Stimulated activated CD4-positive, alpha-beta T cell treated with anti-CD3 and anti-CD28 coated beads, Interleukin-1b, Interleukin-23, amount 100 ng/mL, for 48 hours (primary cell): ENCODE measurements at regions not wholly inside any gene's neighbourhood (a gene's known extent, or its start where the extent isn't known, plus 50 kb on each side); places are given as distances from the start of the nearest gene placed in this dataset.
"Not testable (repeated sequence)": the region's sequence is repeated elsewhere in the genome, so short reads cannot be mapped to it uniquely, and the experiment has no call there.

Experiments used
- DNase-seq: peaks from one replicate; pipeline ENCODE4 v3.0.0-alpha.2; 2020

DNA sequence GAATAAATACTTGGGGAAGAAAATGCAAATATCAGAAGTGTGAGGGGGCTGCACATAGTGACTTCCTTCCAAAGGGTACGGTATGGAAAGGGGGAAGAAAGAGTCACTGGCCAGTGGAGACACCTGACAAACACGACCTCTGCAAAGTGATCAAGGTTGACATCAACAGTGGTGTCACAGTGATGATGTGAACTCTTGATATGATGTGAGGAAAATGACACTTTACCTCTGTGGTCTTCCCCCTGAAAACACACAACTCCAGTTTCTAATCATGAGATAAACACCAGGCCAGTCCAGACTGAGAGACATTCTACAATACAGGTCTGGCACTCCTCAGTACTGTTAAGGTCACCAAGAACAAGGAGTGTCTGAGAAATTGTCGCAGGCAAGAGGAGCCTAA is 169.7 kb downstream of the BUB3 start:
- no peak for DNase-seq

DNA sequence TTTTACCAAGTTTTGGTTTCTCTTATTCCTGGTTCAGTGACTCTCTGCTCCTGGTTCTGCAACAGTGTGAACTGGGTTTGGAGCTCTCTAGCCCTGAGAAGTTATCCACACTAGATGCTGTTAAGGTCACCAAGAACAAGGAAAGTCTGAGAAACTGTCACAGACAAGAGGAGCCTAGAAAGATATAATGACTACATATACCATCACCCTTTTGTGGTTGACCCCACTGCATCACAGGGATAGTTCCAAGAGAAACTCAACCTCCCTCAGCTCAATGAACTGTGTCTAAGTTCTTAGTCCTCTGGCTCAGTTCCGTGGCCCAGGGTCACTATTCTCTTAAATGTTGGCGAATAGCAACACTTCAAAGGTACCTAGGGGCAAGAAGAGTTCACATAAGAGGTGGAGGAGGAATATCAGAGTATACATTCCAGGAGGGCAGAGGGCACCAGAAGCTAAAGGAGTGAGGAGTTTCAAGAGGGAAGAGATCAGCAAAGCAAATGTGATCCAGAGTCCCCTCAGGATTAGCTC is 171.5 kb downstream of the BUB3 start:
- DNase-seq = no peak

DNA sequence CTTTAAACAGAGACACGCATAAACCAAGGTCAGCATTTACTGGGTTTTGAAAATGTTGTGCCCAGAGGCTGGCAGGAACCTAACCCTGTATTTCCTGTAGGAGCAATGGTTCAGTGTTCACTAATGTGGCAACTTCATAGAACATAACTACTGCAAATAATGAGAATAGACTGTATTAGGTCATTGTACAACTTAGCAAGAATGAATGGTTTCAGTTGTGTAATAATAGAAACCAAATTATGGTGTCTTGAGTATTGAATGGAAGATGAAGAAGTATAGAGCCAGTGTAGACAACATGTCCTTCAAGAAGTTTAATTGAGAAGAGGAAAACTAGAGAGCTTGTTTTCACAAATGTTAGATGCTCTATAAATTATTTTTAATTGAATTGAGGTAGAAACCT is 172.5 kb downstream of the BUB3 start:
- DNase-seq = no peak

DNA sequence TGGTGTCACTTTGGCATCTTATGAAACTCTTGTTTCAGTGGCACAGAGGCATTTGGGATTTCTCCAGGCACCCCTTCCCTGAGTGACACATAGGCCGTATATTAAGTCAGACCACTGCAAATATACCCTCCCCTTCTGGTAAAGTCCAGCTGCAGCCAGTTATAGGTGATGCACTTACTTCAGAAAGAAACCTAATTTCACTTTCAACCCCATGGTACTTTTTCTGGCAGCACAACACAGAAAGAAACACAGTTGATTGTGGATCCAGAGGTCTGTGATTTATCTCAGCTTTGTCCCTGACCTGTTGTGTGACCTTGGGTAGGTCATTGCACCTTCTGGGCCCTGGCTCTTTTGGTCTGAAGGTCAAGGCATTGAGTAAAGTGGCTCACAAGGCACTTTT is 173.2 kb downstream of the BUB3 start:
- DNase-seq = no peak

DNA sequence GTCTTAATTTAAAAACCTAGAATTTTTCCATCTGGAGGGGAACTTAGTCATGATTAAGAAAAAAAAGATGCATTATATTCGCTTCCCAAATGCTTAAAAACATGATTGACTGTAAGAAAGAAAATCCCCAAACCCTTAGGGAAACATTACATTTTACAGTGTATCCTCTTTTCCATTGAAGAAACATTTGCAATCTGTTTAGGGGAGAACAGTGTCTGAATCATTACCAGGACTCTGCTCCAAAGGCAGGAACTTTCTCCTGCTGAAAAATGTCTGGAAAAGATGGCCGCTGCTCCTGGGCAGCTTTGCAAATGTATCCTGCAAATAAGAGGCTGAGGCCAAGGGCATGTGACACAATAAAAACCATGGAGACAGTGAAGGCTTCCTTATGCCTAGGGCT is 173.7 kb downstream of the BUB3 start:
- no peak for DNase-seq

DNA sequence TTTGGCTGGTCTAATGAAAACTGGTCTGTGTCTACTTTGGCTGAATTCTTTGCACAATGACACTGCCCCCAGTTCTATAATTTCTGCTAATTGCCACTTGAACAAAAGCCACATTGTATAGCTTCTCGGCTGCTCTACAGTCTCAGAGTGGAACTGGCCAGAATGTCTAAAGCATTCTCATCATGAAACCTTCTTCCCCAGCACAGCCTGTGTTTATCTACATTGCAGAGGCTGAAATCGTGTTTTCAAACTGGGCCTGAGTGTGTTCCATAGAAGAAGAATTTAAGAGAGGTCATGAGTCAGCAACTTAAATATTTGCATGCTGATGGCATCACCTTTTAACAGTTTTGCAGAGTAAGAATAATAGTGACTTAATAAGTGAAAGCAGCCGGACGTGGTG is 177.2 kb downstream of the BUB3 start:
- DNase-seq = no peak

DNA sequence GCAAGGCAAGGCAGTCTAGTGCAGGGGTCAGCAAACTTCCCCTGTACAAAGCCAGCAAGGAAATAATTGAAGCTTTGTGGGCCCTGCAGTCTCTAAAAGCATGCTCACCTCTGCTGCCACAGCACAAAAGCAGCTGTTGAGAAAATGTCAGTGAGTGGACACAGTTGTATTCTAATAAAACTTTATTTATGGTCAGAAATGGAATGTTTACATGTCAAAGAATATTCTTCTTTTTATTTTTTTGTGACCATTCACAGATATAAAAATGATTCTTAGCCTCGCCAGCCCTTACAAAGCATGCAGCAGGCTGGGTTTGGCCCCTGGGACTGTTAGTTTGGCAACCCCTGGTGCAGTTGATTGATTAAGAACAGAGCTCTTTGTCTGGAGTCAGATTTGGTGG is 192.4 kb downstream of the BUB3 start:
- DNase-seq = no peak

DNA sequence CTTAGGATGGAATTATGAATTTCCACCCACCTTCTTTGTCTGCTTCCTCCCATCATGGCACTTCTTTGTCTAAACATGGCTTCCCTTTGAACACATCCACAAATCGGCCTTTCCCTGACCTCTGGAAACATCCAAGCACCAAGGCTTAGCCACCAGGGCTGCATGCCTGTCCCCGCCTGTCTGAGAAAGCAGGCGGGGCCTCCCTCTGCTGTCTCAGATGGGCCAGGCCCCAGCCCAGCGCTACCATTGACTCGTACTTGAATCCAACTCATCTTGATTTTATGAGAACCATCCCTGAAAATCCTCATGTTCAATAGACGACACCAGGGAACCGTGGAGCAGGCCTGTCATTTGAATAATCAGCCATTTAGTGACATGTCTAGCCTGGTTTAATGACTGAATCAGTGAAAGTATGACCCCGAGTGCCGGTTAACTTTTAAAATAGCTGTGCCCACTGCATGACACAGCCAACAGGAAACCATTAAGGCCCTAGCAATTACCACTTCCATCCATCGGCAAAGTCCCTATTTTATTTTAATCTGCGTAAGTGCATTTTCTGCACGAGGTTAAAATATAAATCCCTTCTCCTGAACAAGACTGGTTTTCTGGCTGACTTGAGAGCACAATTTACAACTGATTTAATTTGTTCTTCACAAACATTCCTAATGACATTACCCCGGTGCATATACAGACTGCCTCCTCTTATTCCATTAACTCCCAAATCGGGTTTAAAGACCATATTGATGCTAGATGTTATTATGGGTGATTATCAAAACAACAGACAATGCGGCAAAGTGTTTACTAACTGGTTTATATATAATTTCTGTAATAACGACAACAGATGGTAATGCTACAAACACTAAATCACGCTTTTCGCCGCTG is 194.7 kb downstream of the BUB3 start:
- no peak for DNase-seq

DNA sequence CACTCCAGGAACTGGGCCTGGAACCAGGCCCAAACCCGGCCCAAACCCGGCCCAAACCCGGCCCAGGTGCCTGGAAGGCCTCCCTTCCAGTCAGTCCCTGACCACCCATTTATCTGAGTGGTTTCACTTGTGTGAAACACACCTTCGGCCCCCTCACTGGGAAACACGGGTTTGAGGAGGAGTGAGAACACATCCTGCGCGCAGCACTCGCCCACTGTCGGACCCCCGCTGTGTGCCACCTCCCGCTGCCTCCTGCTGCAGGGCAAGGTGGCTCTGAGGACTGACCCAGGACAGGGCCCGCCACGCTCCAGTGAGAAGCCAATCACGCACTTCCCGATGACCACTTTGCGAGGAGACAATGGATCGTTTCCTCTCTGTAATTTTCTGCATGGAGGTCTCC is 197.5 kb downstream of the BUB3 start:
- no peak for DNase-seq

DNA sequence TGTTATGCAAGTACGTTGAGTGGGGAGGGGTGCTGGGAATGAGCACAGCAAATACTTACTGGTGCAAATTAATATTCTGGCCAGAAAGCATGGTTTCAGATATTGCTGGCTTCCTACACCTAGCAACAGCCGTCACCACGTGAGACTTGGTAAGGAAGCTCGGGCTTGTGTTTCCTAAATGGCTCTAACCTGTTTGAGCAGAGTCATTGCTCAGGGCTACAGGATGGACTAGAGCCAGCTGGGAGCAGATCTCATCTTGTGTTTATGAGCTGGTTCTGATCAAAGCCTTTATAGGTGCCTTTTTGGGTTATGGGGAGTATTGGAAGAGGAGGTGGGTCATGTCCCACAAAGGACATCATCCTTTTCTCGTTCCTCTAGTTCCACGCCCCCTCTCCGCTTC is 200.3 kb downstream of the BUB3 start:
- DNase-seq = no peak

DNA sequence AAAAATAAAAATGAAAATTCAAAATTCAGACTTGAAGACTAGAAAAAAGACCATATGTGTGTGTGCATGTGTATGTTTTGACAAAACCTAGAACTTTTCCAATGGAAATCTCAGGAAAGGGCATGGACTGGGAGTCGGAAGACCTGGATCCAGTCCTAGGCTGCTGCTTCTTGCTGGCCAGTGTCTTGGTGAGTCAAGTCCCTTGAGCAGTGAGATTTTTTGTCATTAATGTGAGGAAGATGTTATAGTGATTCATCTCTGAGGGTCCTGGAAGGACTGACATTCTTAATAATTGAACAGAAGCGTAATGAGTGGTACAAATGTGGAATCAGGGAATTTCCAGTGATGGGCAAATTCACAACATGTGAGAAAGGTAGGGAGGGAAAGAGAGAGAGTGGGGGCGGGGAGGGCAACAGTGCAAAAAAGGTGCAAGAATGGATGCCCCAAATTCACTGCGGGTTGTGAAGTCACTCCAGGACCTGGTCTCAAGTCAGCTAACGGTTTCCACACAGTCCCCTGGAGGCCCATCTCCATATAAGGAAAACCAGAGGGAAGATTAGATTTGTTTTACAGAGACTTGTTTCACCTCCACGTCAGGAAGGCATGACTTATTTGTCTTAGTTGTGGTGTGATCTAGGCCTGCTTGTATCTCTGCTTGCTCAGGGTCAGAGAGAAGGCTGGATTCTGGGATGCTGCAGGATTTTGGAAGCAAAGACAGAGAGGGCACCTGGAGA is 201.7 kb downstream of the BUB3 start:
- DNase-seq = no peak

DNA sequence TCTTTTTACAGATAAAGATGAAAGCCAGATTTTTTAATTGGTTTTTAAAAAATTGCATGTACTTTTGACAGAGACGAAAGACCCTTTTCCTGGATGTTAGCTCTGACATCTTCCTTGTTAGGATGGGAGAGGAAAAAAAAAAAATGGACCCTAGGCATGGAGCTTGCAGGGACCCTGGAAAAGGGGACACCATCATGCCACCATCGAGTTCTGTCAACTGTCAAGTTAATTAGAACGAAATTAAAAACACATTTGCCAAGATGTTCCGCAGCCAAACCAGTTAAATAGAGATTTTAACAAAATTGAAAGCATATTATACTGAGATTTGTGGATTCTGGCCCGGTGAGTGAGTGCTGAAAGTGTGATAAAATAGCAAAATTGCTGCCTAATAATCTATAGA is 202.6 kb downstream of the BUB3 start:
- DNase-seq = no peak

DNA sequence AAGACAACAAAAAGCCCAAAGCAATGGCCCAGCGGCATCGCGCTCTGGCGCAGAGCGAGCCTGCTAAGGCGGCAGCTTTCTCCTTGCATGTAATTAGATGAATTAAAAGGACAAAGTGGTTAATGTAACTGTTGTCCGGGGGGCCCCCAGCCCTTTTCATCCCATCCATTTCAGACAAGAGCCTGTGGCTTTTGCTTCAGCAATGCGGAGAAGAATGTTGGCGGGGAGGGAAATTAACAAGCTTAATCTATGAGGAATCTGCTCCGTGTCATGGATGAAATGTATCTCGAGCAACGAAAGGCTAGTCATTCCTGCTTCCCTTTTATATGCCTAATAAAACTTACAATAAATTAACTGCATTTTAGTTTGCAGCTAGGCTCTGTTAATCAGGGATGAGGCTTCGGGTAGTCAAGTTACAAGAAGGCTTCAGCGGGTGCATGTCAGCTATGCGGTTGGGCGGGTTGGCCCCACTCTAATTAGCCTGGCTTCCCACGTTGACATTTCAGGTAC is 203.3 kb downstream of the BUB3 start:
- DNase-seq = no peak

DNA sequence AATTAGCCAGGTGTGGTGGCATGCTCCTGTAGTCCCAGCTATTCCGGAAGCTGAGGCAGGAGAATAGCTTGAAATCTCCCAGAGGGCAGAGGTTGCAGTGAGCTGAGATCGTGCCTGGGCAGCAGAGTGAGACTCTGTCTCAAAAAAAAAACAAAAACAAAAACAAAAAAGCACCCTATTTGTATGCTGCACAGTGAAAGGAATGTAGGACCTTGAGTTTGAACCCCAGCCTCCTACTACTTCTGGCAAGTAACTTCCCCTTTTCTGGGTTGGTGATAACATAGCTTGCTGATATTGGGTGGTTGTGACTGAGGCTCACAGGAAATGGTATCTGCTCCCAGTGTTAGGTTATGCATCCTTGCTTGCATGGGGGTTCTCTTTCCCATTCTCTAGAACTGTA is 205.3 kb downstream of the BUB3 start:
- DNase-seq = no peak

DNA sequence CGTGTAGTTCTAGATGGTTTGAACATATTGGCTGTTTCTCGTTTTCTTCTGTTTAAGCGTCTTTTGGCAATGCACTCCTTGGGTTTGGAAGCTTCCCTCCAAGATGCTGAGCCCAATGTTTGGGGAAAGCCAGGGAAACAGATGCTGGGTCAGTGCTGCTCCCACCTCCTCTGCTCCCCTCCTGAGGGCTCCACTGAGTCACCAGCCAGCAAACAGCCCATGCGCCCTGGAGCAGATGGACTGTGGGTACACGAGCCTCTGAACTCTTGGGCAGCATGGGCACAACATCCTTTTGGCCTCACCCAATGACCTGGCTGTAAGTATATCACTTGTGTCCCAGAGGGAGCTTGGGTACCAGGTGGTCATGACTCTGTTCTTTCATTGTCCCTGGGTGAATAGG is 207.6 kb downstream of the BUB3 start:
- no peak for DNase-seq

DNA sequence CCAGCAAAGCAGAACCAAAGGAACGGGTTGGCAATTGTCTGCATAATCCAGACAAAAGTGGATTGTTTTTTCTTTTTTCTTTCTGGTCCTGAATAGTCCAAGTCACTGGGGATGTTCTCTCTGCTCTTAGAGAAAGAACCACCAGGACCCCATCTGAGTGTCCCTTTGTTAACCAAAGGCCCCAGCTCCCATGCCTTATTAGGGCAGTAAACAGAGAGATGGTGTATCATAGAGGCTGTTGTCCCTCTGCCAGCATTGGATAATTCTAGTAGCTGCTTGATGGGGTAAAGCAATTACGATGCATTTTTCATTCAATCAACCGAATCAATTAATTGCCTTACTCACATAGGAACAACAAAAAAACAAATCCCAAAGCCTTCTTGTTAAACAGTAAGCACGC is 213.0 kb downstream of the BUB3 start:
- no peak for DNase-seq

DNA sequence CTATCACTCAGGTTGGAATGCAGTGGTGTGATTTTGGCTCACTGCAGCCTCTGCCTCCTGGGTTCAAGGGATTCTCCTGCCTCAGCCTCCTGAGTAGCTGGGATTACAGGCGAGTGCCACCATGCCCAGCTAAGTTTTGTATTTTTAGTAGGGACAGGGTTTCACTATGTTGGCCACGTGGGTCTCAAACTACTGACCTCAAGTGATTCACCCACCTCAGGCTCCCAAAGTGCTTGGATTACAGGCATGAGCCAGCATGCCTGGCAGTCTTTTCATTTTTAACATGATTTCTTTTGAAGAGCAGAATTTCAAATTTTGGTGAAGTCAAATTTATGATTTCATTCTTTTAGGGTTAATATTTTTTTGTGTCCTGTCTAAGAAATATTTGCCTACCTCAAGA is 217.4 kb downstream of the BUB3 start:
- DNase-seq = not testable (repeated sequence)

DNA sequence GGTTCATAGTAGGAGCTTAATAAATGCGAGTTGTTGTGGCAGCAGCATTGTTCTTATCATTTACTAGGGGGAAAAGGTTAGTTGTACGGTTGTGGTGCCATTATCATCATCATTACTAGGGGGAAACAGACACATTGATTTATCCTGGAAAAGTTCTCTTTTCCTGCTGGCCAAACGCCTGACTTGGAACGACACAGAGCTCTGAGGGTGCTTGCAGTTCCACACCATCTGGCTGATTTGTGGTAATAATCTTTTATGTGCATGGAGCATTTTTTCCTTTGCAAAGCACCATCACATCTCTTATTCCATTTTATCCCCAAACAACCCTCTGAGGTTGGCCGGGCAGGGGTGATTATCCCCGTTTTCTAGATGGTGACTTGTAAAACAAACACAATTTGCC is 219.4 kb downstream of the BUB3 start:
- DNase-seq = no peak

DNA sequence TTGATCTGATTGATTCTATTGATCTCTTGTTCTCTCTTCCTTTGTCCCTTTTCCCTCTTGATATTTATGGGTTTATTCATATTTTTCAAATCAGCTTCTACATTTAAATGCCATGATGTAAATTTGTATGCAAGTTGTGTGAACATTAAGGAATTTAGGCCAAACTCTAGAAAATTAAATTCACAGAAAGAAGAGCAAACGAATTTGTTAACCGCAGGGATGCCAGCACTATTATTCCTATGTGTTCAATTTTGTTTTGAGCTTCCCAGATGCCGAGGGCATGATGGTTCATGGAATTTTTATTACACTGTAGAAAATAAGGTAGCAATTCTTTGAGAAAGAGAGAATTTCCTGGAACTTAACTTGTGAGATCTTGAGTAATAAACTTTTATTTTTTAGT is 220.9 kb downstream of the BUB3 start:
- no peak for DNase-seq

DNA sequence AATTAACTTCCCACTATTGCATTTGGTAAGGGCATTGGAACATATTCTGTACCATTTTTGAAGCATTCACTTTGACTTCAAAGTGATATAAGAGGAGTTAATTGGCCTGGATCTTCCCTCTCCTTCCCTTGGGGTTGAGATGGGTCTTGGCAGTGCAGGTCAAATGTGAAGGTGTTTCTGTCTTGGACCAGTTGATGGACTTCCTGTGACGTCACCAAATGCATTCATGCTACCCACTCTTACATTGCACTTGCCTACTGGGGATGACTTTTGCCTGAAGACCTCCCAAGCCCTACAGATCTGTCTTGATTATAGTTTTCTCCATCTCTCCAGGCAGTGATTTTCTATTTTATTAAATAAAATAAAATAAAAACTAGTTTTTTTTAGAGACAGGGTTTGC is 221.5 kb downstream of the BUB3 start:
- DNase-seq = no peak

DNA sequence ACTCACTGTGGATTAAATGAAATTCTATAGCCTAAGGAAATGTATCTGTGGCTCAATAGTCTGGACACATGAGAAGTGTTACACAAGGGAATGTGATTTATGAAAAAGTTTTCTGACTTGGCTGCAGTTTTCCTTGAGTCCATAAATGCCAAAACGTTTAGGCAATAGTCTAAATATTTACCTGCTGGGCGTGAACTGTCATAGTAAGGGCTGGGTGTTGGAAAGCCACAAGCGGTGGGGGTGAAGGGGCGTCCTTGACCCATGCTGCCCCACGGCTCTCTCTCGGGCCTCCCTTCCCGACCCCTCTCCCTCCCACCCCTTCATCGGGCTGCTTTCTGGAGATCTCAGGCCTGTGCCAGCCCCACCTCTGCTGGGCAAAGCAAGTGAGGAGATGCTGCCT is 223.7 kb downstream of the BUB3 start:
- no peak for DNase-seq

DNA sequence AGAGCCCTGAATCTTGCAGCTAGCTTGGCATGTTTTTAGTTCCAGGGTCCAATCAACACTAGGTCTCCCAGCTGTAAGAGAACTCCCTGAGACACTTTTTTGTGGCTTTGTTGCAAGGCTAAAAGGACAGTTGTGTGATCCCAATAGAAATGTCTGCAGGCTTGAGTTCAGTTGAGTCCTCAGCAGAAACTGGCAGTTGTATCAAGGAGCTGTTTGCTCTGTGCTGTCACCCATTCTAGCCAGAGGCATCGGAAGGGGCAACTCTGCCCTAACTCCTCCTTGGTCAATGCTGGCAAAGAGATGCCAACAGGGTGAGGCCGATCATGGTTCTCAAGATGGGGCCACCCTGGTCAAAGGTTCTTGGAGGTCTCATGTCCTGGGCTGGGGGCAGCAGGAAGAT is 224.1 kb downstream of the BUB3 start:
- no peak for DNase-seq

DNA sequence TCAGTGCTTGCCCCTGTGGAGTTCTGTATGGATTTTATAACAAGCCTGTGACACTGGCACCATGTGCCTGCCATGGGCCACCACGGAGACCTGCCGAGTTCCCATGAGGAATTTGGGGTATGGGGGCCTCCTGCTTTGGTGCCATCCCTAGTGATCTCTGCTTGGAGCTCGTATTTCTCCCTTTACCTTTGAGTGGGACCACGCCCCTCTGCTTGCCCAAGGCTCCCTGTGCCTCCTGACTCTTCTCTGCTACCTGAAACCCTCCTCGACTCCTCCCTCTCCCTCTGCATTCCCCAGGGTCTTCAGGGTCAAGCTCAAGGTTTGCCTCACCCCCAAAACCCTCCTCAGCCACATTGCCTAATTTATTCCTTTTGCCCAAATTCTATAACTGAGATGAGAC is 225.0 kb downstream of the BUB3 start:
- no peak for DNase-seq

DNA sequence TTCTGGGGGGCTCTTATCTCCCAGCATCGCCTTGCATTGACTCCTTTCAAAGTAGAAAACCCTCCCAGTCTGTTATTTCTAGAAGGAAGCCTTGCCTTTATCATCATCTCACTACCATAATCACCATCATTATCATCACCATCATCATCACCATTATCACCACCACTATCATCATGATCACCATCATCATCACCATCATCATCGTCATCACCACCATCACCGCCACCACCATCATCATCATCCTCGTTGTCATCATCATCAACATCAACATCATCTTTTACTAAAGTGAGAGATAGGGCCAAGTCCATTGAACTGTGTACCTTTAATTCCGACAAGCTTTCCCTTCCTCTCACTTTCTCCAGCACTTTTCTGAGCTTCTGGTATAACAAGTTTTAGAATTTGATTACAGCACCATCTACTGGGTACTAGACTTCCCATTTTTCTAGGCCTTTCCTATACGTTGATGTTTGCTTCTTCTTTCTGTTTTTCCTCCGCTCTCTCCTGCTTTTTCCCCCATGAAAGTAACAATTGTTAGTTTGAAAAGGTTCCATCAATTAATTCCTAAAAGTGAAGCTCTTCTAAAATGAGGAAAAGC is 226.4 kb downstream of the BUB3 start:
- DNase-seq = no peak
